Fibroblast of mammary gland (primary cell): ENCODE measurements at regions not wholly inside any gene's neighbourhood (a gene's known extent, or its start where the extent isn't known, plus 50 kb on each side); places are given as distances from the start of the nearest gene placed in this dataset.

Source experiments
- DNase-seq: peaks from one replicate; pipeline ENCODE4 v3.0.0-alpha.2; 2010; ENCODE audit warnings: low read depth
- H3K4me3 ChIP-seq: 2 replicates; pipeline ENCODE4 v1.5.1; 2011; ENCODE audit warnings: low read depth, mild to moderate bottlenecking, low read length, moderate library complexity; ENCODE audit not compliant: control insufficient read depth
- CTCF ChIP-seq: conservative IDR thresholded peaks from 2 replicates; pipeline ENCODE4 v1.5.1; 2011; ENCODE audit warnings: low read depth, low read length, inconsistent platforms; ENCODE audit not compliant: control insufficient read depth, insufficient read depth

DNA sequence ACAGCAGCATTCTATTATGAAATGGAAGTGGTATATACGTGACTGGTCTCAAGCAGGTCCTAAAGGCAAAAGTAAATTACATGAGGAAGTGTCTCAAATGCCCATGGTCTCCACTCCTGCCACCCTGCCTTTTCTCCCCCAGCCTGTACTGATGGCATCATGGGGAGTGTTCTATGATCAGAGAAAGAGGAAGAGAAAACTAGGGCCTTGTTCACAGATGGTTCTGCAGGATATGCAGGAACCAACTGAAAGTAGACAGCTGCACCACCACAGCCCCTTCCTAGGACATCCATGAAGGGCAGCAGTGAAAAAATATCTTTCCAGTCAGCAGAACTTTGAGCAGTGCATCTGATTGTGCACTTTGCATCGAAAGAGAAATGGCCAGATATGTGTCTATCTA is 901.5 kb downstream of the ARAP2 start:
- no peak for TF ChIP-seq CTCF

DNA sequence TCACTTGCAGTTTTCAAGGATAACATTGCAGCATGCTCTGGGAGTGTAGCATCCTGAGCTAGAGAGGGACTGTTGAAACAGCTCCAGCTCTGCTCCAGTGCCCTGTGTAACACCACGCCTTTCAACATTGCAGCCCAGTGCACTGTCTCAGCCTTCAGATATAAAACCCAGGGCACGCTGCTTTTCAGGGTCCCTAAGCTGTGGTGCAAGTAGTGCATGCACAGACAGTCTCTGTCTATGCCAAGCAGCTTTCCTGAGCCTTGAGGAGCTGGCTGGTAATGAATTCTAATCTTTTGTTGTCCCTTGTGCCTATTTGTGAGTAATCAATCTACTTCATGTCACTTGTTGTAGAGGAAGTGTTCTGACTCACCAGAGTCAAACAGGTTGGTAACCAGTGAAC is 897.0 kb downstream of the ARAP2 start:
- no peak for TF ChIP-seq CTCF

More for the DNA sequence above, 901.5 kb downstream of the ARAP2 start:
- no peak overlapping the region for H3K4me3 ChIP-seq
- no peak for DNase-seq

GRCh38 chr4:35358001-35358584 is 886.2 kb downstream of the ARAP2 start:
- DNase-seq, result no peak
- H3K4me3 ChIP-seq, result no peak overlapping the region
- no peak for TF ChIP-seq CTCF

More for the DNA sequence above, 897.0 kb downstream of the ARAP2 start:
- no peak overlapping the region for H3K4me3 ChIP-seq
- DNase-seq, result no peak

GRCh38 chr4:35364321-35364870 is 879.9 kb downstream of the ARAP2 start:
- no peak for TF ChIP-seq CTCF
- H3K4me3 ChIP-seq, result no peak overlapping the region
- DNase-seq, result no peak

- no peak overlapping the region for H3K4me3 ChIP-seq
- TF ChIP-seq CTCF, result no peak
Observed at GRCh38 chr4:35365186-35365585, 879.1 kb downstream of the ARAP2 start.

GRCh38 chr4:35399912-35400311 is 844.4 kb downstream of the ARAP2 start:
- no peak overlapping the region for H3K4me3 ChIP-seq
- no peak for DNase-seq
- no peak for TF ChIP-seq CTCF

More at GRCh38 chr4:35365186-35365585, 879.1 kb downstream of the ARAP2 start:
- no peak for DNase-seq

DNA sequence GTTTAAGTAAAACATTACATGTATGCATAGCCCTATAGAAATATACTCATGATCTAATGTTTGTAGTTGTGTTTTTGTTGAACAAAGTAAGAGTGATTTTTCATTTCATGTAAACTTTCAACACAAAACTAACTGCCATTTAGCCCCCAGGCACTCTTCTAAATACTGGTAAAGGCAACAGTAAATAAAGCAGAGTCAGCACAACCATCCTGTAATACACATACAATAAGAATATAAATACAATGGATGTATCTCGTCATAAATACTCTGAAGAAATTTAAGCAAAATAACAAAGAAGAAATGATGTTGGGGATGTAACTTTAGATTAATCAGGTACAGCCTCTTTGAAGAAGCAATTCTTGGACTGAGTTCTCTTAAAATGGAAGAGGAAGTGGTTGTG is 821.2 kb downstream of the ARAP2 start:
- no peak overlapping the region for H3K4me3 ChIP-seq
- TF ChIP-seq CTCF, result no peak
- no peak for DNase-seq
